ENCODE measurements at regions not wholly inside any gene's neighbourhood (a gene's known extent, or its start where the extent isn't known, plus 50 kb on each side); places are given as distances from the start of the nearest gene placed in this dataset.

GRCh38 chr2:234797566-234798250, 154.1 kb upstream of the SH3BP4 start:
- no peak overlapping the region for H4K8ac ChIP-seq (replicated peaks; ENCODE audit: insufficient read length, low read depth, low read length)
- H3K23ac ChIP-seq (ENCODE audit: insufficient read length, low read depth, low read length): no peak overlapping the region
- no peaks in the 10 kb centered on the region for H4K20me1 ChIP-seq (ENCODE audit: control insufficient read depth, insufficient read depth, insufficient read length)
- no CpG with 5 or more reads among the region's 15 CpGs for WGBS (ENCODE audit: extremely low coverage, insufficient read length, low lambda C conversion rate)
- H3K4me1 Mint-ChIP-seq: peaks cover 23 to 28% of the 10 kb centered on the region in 2 experiments
- H2AK5ac ChIP-seq (ENCODE audit: insufficient read length, low read length): no peak overlapping the region
- H3T11ph ChIP-seq (ENCODE audit: low read length): no peak overlapping the region
- H2AFZ ChIP-seq (ENCODE audit: low read length): no peak overlapping the region
- DNase-seq: no peak
- H4K5ac ChIP-seq (ENCODE audit: insufficient read length, low read depth, low read length): no peak overlapping the region
- H2BK5ac ChIP-seq (ENCODE audit: insufficient read length, low read length): no peak overlapping the region
- H3K4me1 ChIP-seq (ENCODE audit: insufficient read depth, low read length): peaks cover 4% of the 10 kb centered on the region
- H2BK15ac ChIP-seq (ENCODE audit: low read depth, low read length): no peak overlapping the region
- H3K14ac ChIP-seq (ENCODE audit: insufficient read depth, low read length): no peak overlapping the region
- no peak overlapping the region for H3K4me2 ChIP-seq (ENCODE audit: insufficient read depth, insufficient read length, low read length)
- H3K36me3 Mint-ChIP-seq (ENCODE audit: insufficient read depth in 1 of 3, low read depth in 3 of 3): no peaks in the 10 kb centered on the region
- no peak overlapping the region for H3K56ac ChIP-seq (ENCODE audit: insufficient read length, low read depth, low read length)
- H3K23me2 ChIP-seq (ENCODE audit: insufficient read length, low read depth, low read length, poor library complexity, severe bottlenecking): no peaks in the 10 kb centered on the region
- H3K27me3 Mint-ChIP-seq (ENCODE audit: low read depth): peaks cover 8% of the 10 kb centered on the region
- no peaks in the 10 kb centered on the region for H3K79me2 ChIP-seq (ENCODE audit: insufficient read depth, low read length)
- TF ChIP-seq CTCF (conservative IDR thresholded peaks at IDR 0.05): no peak
- no peaks in the 10 kb centered on the region for H3K9me3 ChIP-seq (ENCODE audit: control insufficient read depth, low read depth, low read length)
- no peak overlapping the region for H2BK12ac ChIP-seq (ENCODE audit: insufficient read length, low read depth, low read length)
- H4K91ac ChIP-seq (ENCODE audit: insufficient read length, low read depth, low read length): no peak overlapping the region
- H3K18ac ChIP-seq (ENCODE audit: insufficient read length, low read depth, low read length): no peak overlapping the region
- H2BK20ac ChIP-seq (ENCODE audit: low read depth, low read length, poor library complexity, severe bottlenecking): no peak overlapping the region
- H3K4me3 Mint-ChIP-seq: no peak overlapping the region
- H3K27me3 ChIP-seq (ENCODE audit: insufficient read depth, low read length): no peaks in the 10 kb centered on the region
- no peak overlapping the region for H3K4ac ChIP-seq (ENCODE audit: low read depth, low read length)
- no peaks in the 10 kb centered on the region for H3K9me3 Mint-ChIP-seq
- H2BK120ac ChIP-seq (ENCODE audit: low read depth, low read length, poor library complexity, severe bottlenecking): no peak overlapping the region
- no peak overlapping the region for H3K9ac ChIP-seq (ENCODE audit: extremely low read depth, insufficient read length, low read length)
- H3K27ac Mint-ChIP-seq: no peak overlapping the region
- H3K27ac ChIP-seq (ENCODE audit: insufficient read length, low read depth, low read length): no peak overlapping the region
- no peaks in the 10 kb centered on the region for H3K79me1 ChIP-seq (ENCODE audit: insufficient read depth, low read depth, low read length, poor library complexity, severe bottlenecking)
